ENCODE measurements at regions not wholly inside any gene's neighbourhood (a gene's known extent, or its start where the extent isn't known, plus 50 kb on each side); places are given as distances from the start of the nearest gene placed in this dataset.

DNA sequence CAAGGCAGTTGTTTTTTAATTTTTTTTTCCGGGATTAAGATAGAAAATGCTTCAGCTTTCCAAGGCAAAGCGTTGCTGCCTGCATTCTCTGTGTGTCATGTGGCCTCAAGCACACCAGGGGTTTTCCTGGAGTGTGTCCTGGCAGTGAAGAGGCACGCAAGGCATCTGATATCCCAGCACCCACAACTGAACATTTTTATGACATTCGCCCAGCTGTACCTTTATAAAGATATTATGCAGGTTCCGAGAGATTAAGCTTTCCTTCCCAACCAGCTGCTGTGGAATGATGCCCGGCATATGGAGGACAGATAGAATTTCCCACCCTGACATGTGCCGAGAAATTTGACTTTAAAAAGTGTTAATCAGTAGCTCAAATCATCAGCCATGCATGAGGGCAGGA lies 205.6 kb downstream of the GADD45G start:
- Histone ChIP-seq H3K9me3 (ENCODE audit: low read length) (no peaks in the 10 kb centered on the region), H3K79me2 (ENCODE audit: insufficient read depth, low read length) (no peaks in the 10 kb centered on the region), H3F3A (ENCODE audit: insufficient read depth, low read length) (no peaks in the 10 kb centered on the region), H2AFZ (ENCODE audit: low read length) (no peak overlapping the region), H3K27ac (ENCODE audit: low read depth, low read length, poor library complexity, severe bottlenecking) (no peak overlapping the region), H3K4me3 (ENCODE audit: low read depth, low read length, poor library complexity, severe bottlenecking) (no peak overlapping the region), H3K9me2 (ENCODE audit: low read depth, low read length) (no peaks in the 10 kb centered on the region), H3K36me3 (ENCODE audit: insufficient read depth, low read length) (no peaks in the 10 kb centered on the region), H3K4me2 (ENCODE audit: low read length) (no peak overlapping the region), H4K20me1 (ENCODE audit: insufficient read depth, low read length) (no peaks in the 10 kb centered on the region), H3K4me1 (ENCODE audit: insufficient read depth, low read length, severe bottlenecking) (no peaks in the 10 kb centered on the region), H3K27me3 (ENCODE audit: insufficient read depth, low read length) (0 out of 2 replicates have a peak, but pooled peaks cover 3% of the 10 kb centered on the region), H3K9ac (ENCODE audit: low read length) (no peak overlapping the region)
- no peak for TF ChIP-seq EZH2 (IDR thresholded peaks at IDR 0.05; ENCODE audit: borderline replicate concordance, low read length)
- TF ChIP-seq CTCF (IDR thresholded peaks at IDR 0.05; ENCODE audit: low read length) = no peak

GRCh38 chr9:89811356-89811755 lies 206.5 kb downstream of the GADD45G start:
- Histone ChIP-seq H3K9me3 (ENCODE audit: low read length) (no peaks in the 10 kb centered on the region), H3K36me3 (ENCODE audit: insufficient read depth, low read length) (no peaks in the 10 kb centered on the region), H3K9ac (ENCODE audit: low read length) (no peak overlapping the region), H3K27me3 (ENCODE audit: insufficient read depth, low read length) (0 out of 2 replicates have a peak, but pooled peaks cover 3% of the 10 kb centered on the region), H2AFZ (ENCODE audit: low read length) (no peak overlapping the region), H3K4me1 (ENCODE audit: insufficient read depth, low read length, severe bottlenecking) (no peaks in the 10 kb centered on the region), H3K4me2 (ENCODE audit: low read length) (no peak overlapping the region), H3K27ac (ENCODE audit: low read depth, low read length, poor library complexity, severe bottlenecking) (no peak overlapping the region), H3K9me2 (ENCODE audit: low read depth, low read length) (no peaks in the 10 kb centered on the region), H3K4me3 (ENCODE audit: low read depth, low read length, poor library complexity, severe bottlenecking) (no peak overlapping the region), H4K20me1 (ENCODE audit: insufficient read depth, low read length) (no peaks in the 10 kb centered on the region), H3F3A (ENCODE audit: insufficient read depth, low read length) (no peaks in the 10 kb centered on the region), H3K79me2 (ENCODE audit: insufficient read depth, low read length) (no peaks in the 10 kb centered on the region)
- TF ChIP-seq CTCF (IDR thresholded peaks at IDR 0.05; ENCODE audit: low read length) = no peak
- TF ChIP-seq EZH2 (IDR thresholded peaks at IDR 0.05; ENCODE audit: borderline replicate concordance, low read length) = no peak

GRCh38 chr9:89811886-89812450 lies 207.2 kb downstream of the GADD45G start:
- Histone ChIP-seq H3F3A (ENCODE audit: insufficient read depth, low read length) (no peaks in the 10 kb centered on the region), H3K27ac (ENCODE audit: low read depth, low read length, poor library complexity, severe bottlenecking) (no peak overlapping the region), H3K4me1 (ENCODE audit: insufficient read depth, low read length, severe bottlenecking) (no peaks in the 10 kb centered on the region), H3K36me3 (ENCODE audit: insufficient read depth, low read length) (no peaks in the 10 kb centered on the region), H3K79me2 (ENCODE audit: insufficient read depth, low read length) (no peaks in the 10 kb centered on the region), H2AFZ (ENCODE audit: low read length) (no peak overlapping the region), H3K9ac (ENCODE audit: low read length) (no peak overlapping the region), H4K20me1 (ENCODE audit: insufficient read depth, low read length) (no peaks in the 10 kb centered on the region), H3K27me3 (ENCODE audit: insufficient read depth, low read length) (0 out of 2 replicates have a peak, but pooled peaks cover 3% of the 10 kb centered on the region), H3K9me3 (ENCODE audit: low read length) (no peaks in the 10 kb centered on the region), H3K4me2 (ENCODE audit: low read length) (no peak overlapping the region), H3K9me2 (ENCODE audit: low read depth, low read length) (no peaks in the 10 kb centered on the region), H3K4me3 (ENCODE audit: low read depth, low read length, poor library complexity, severe bottlenecking) (no peak overlapping the region)
- no peak for TF ChIP-seq CTCF (IDR thresholded peaks at IDR 0.05; ENCODE audit: low read length)
- no peak for TF ChIP-seq EZH2 (IDR thresholded peaks at IDR 0.05; ENCODE audit: borderline replicate concordance, low read length)

Data from OCI-LY1 (cell line).